H9 (cell line): ENCODE measurements at regions not wholly inside any gene's neighbourhood (a gene's known extent, or its start where the extent isn't known, plus 50 kb on each side); places are given as distances from the start of the nearest gene placed in this dataset.

Experiments used
- DNase-seq: peaks from one replicate; pipeline ENCODE4 v3.0.0-alpha.2; 2017
- H2AFZ ChIP-seq: one replicate; pipeline ENCODE4 v1.6.1; 2013; ENCODE audit warnings: mild to moderate bottlenecking, low read length, control low read depth, moderate library complexity
- H2AK5ac ChIP-seq: 2 replicates; pipeline ENCODE4 v1.6.1; 2013; ENCODE audit warnings: low read length, control low read depth, mixed read lengths; ENCODE audit not compliant: insufficient read length
- H2BK120ac ChIP-seq: one replicate; pipeline ENCODE4 v1.6.1; 2013; ENCODE audit warnings: low read depth, mild to moderate bottlenecking, low read length, control low read depth, inconsistent platforms; ENCODE audit not compliant: poor library complexity, severe bottlenecking
- H2BK12ac ChIP-seq: 2 replicates; pipeline ENCODE4 v1.6.1; 2013; ENCODE audit warnings: low read length, control low read depth, mixed read lengths, low read depth; ENCODE audit not compliant: insufficient read length
- H2BK15ac ChIP-seq: 2 replicates; pipeline ENCODE4 v1.6.1; 2013; ENCODE audit warnings: low read depth, low read length, control low read depth
- H2BK20ac ChIP-seq: one replicate; pipeline ENCODE4 v1.6.1; 2013; ENCODE audit warnings: low read depth, mild to moderate bottlenecking, low read length, control low read depth, inconsistent platforms; ENCODE audit not compliant: poor library complexity, severe bottlenecking
- H2BK5ac ChIP-seq: 2 replicates; pipeline ENCODE4 v1.6.1; 2013; ENCODE audit warnings: low read length, control low read depth, mixed read lengths; ENCODE audit not compliant: insufficient read length
- H3K14ac ChIP-seq: 2 replicates; pipeline ENCODE4 v1.6.1; 2013; ENCODE audit warnings: low read length, control low read depth; ENCODE audit not compliant: insufficient read depth
- H3K18ac ChIP-seq: 2 replicates; pipeline ENCODE4 v1.6.1; 2013; ENCODE audit warnings: low read depth, mild to moderate bottlenecking, mixed read lengths, low read length, control low read depth; ENCODE audit not compliant: insufficient read length
- H3K23ac ChIP-seq: 2 replicates; pipeline ENCODE4 v1.6.1; 2013; ENCODE audit warnings: low read length, control low read depth, mixed read lengths, low read depth; ENCODE audit not compliant: insufficient read length
- H3K23me2 ChIP-seq: 2 replicates; pipeline ENCODE4 v1.6.1; 2013; ENCODE audit warnings: low read depth, mild to moderate bottlenecking, mixed read lengths, low read length, control low read depth; ENCODE audit not compliant: insufficient read length, poor library complexity, severe bottlenecking
- H3K27ac ChIP-seq: 2 replicates; pipeline ENCODE4 v1.5.1; 2013; ENCODE audit warnings: low read length, control low read depth, mixed read lengths, low read depth; ENCODE audit not compliant: insufficient read length
- H3K27me3 ChIP-seq: 2 replicates; pipeline ENCODE4 v1.6.1; 2013; ENCODE audit warnings: low read length, control low read depth, inconsistent platforms; ENCODE audit not compliant: insufficient read depth
- H3K4ac ChIP-seq: 2 replicates; pipeline ENCODE4 v1.6.1; 2013; ENCODE audit warnings: low read depth, mild to moderate bottlenecking, control low read depth, inconsistent platforms, low read length, moderate library complexity
- H3K4me1 ChIP-seq: 2 replicates; pipeline ENCODE4 v1.6.1; 2013; ENCODE audit warnings: low read length, control low read depth, inconsistent platforms; ENCODE audit not compliant: insufficient read depth
- H3K4me2 ChIP-seq: 2 replicates; pipeline ENCODE4 v1.6.1; 2013; ENCODE audit warnings: low read length, control low read depth, mixed read lengths; ENCODE audit not compliant: insufficient read length, insufficient read depth
- H3K56ac ChIP-seq: 2 replicates; pipeline ENCODE4 v1.6.1; 2013; ENCODE audit warnings: low read depth, mild to moderate bottlenecking, mixed read lengths, low read length, control low read depth; ENCODE audit not compliant: insufficient read length
- H3K79me1 ChIP-seq: 2 replicates; pipeline ENCODE4 v1.6.1; 2013; ENCODE audit warnings: low read depth, mild to moderate bottlenecking, moderate library complexity, low read length, control low read depth, inconsistent platforms; ENCODE audit not compliant: insufficient read depth, poor library complexity, severe bottlenecking
- H3K79me2 ChIP-seq: 2 replicates; pipeline ENCODE4 v1.6.1; 2013; ENCODE audit warnings: low read length, control low read depth, inconsistent platforms; ENCODE audit not compliant: insufficient read depth
- H3K9ac ChIP-seq: 2 replicates; pipeline ENCODE4 v1.6.1; 2013; ENCODE audit warnings: low read length, control low read depth, mixed read lengths; ENCODE audit not compliant: insufficient read length; ENCODE audit errors: extremely low read depth
- H3K9me3 ChIP-seq: one replicate; pipeline ENCODE4 v1.6.1; 2013; ENCODE audit warnings: low read depth, low read length, inconsistent platforms; ENCODE audit not compliant: control insufficient read depth
- H3T11ph ChIP-seq: one replicate; pipeline ENCODE4 v1.6.1; 2013; ENCODE audit warnings: mild to moderate bottlenecking, low read length, control low read depth, inconsistent platforms
- H4K20me1 ChIP-seq: one replicate; pipeline ENCODE4 v1.6.1; 2013; ENCODE audit not compliant: control insufficient read depth, insufficient read length, insufficient read depth
- H4K5ac ChIP-seq: 2 replicates; pipeline ENCODE4 v1.6.1; 2013; ENCODE audit warnings: low read depth, mild to moderate bottlenecking, mixed read lengths, low read length, control low read depth; ENCODE audit not compliant: insufficient read length
- H4K8ac ChIP-seq: replicated peaks from 2 replicates; pipeline ENCODE4 v1.6.1; 2013; ENCODE audit warnings: low read length, control low read depth, mixed read lengths, low read depth; ENCODE audit not compliant: insufficient read length
- H4K91ac ChIP-seq: 2 replicates; pipeline ENCODE4 v1.6.1; 2013; ENCODE audit warnings: low read depth, mild to moderate bottlenecking, moderate library complexity, mixed read lengths, low read length, control low read depth; ENCODE audit not compliant: insufficient read length
- H3K27ac Mint-ChIP-seq, 3 experiments: 2 replicates in 2 of 3; 3 replicates in 1 of 3; pipeline ENCODE4 v1.8.0; 2020 to 2021; ENCODE audit warnings: mixed read lengths in 3 of 3, mild to moderate bottlenecking in 1 of 3, moderate library complexity in 1 of 3
- H3K27me3 Mint-ChIP-seq: 2 replicates; pipeline ENCODE4 v1.8.0; 2021; ENCODE audit warnings: low read depth, mild to moderate bottlenecking, moderate library complexity, mixed read lengths
- H3K36me3 Mint-ChIP-seq, 3 experiments: 2 replicates in 2 of 3; 3 replicates in 1 of 3; pipeline ENCODE4 v1.8.0; 2020 to 2021; ENCODE audit warnings: low read depth in 3 of 3, mixed read lengths in 3 of 3; ENCODE audit not compliant: insufficient read depth in 1 of 3
- H3K4me1 Mint-ChIP-seq, 2 experiments: 2 replicates each; pipeline ENCODE4 v1.8.0; 2020; ENCODE audit warnings: mixed read lengths in 2 of 2
- H3K4me3 Mint-ChIP-seq, 2 experiments: 2 replicates in 1 of 2; 3 replicates in 1 of 2; pipeline ENCODE4 v1.8.0; 2020 to 2021; ENCODE audit warnings: mild to moderate bottlenecking in 2 of 2, mixed read lengths in 2 of 2, moderate library complexity in 1 of 2
- H3K9me3 Mint-ChIP-seq, 2 experiments: 2 replicates in 1 of 2; 3 replicates in 1 of 2; pipeline ENCODE4 v1.8.0; 2020; ENCODE audit warnings: mild to moderate bottlenecking in 2 of 2, mixed read lengths in 2 of 2, moderate library complexity in 1 of 2
- WGBS: extraction: QIAGEN DNeasy Blood & Tissue Kit; methylation state at CpG from one replicate; pipeline ENCODE4 v1.1.7; 2013; ENCODE audit warnings: missing lambda C conversion rate, low lambda C conversion rate, mixed read lengths; ENCODE audit not compliant: insufficient read length; ENCODE audit errors: extremely low coverage; 5-methylcytosine and 5-hydroxymethylcytosine counted together
- TF ChIP-seq, protein P1 (sequence below): fragments of 200-600 bp; sonication (generic); conservative IDR thresholded peaks from 3 replicates; pipeline ENCODE4 v1.8.0; 2021; ENCODE audit warnings: antibody characterized with exemption, mild to moderate bottlenecking

- H3K79me2 ChIP-seq: no peaks in the 10 kb centered on the region
- peaks cover 3% of the 10 kb centered on the region in 2 experiments; a peak in 3 of 4 replicates for H3K4me1 Mint-ChIP-seq
- no CpG with 5 or more reads among the region's 1 CpG for WGBS
- H2BK20ac ChIP-seq: no peak overlapping the region
- H2BK120ac ChIP-seq: no peak overlapping the region
- no peak overlapping the region for H3K9ac ChIP-seq
- no peak overlapping the region for H3K4me2 ChIP-seq
- no peak overlapping the region for H3K23ac ChIP-seq
- no peak overlapping the region for H3K4me3 Mint-ChIP-seq
- no peak overlapping the region for H3K27ac Mint-ChIP-seq
- peaks cover 11 to 12% of the 10 kb centered on the region in 2 experiments for H3K9me3 Mint-ChIP-seq
- DNase-seq: no peak
- H3K27me3 ChIP-seq: no peaks in the 10 kb centered on the region
- TF ChIP-seq, protein P1, sequence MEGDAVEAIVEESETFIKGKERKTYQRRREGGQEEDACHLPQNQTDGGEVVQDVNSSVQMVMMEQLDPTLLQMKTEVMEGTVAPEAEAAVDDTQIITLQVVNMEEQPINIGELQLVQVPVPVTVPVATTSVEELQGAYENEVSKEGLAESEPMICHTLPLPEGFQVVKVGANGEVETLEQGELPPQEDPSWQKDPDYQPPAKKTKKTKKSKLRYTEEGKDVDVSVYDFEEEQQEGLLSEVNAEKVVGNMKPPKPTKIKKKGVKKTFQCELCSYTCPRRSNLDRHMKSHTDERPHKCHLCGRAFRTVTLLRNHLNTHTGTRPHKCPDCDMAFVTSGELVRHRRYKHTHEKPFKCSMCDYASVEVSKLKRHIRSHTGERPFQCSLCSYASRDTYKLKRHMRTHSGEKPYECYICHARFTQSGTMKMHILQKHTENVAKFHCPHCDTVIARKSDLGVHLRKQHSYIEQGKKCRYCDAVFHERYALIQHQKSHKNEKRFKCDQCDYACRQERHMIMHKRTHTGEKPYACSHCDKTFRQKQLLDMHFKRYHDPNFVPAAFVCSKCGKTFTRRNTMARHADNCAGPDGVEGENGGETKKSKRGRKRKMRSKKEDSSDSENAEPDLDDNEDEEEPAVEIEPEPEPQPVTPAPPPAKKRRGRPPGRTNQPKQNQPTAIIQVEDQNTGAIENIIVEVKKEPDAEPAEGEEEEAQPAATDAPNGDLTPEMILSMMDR: no peak
- H3K27me3 Mint-ChIP-seq: peaks cover 4% of the 10 kb centered on the region; the same call in 1 of the 2 replicates
- no peak overlapping the region for H3K56ac ChIP-seq
- H4K5ac ChIP-seq: no peak overlapping the region
- no peak overlapping the region for H3K27ac ChIP-seq
- no peak overlapping the region for H3K4ac ChIP-seq
- no peak overlapping the region for H4K8ac ChIP-seq
- H2AK5ac ChIP-seq: no peak overlapping the region
- no peak overlapping the region for H2BK12ac ChIP-seq
- H3K23me2 ChIP-seq: no peaks in the 10 kb centered on the region
- no peaks in the 10 kb centered on the region for H3K4me1 ChIP-seq
- no peak overlapping the region for H2AFZ ChIP-seq
- no peaks in the 10 kb centered on the region for H4K20me1 ChIP-seq
- no peak overlapping the region for H4K91ac ChIP-seq
- H3K14ac ChIP-seq: no peak overlapping the region
- no peak overlapping the region for H3K18ac ChIP-seq
- H3K36me3 Mint-ChIP-seq: peaks cover 0 to 4% (median 0%) of the 10 kb centered on the region in 3 experiments; a peak in 1 of 7 replicates
- no peak overlapping the region for H3T11ph ChIP-seq
- H3K9me3 ChIP-seq: no peaks in the 10 kb centered on the region
- H3K79me1 ChIP-seq: no peaks in the 10 kb centered on the region
- no peak overlapping the region for H2BK15ac ChIP-seq
- H2BK5ac ChIP-seq: no peak overlapping the region
These were observed 291.4 kb downstream of the SH2D4B start for GRCh38 chr10:80829151-80829550.
